ENCODE measurements at regions not wholly inside any gene's neighbourhood (a gene's known extent, or its start where the extent isn't known, plus 50 kb on each side); places are given as distances from the start of the nearest gene placed in this dataset.

GRCh38 chr14:71507681-71508080 lies 424.5 kb upstream of the RGS6 start:
- Histone ChIP-seq H3K36me3 (ENCODE audit: control insufficient read depth, insufficient read depth, low read length) (no peaks in the 10 kb centered on the region), H3K4me3 (ENCODE audit: low read depth, low read length) (no peak overlapping the region), H3K27me3 (ENCODE audit: control insufficient read depth, insufficient read depth, low read length) (no peaks in the 10 kb centered on the region), H3K9me3 (ENCODE audit: control insufficient read depth, insufficient read depth, low read length) (no peaks in the 10 kb centered on the region), H3K4me1 (ENCODE audit: control insufficient read depth, insufficient read depth, low read length) (peaks cover 7% of the 10 kb centered on the region), H3K9ac (ENCODE audit: low read depth, low read length) (no peak overlapping the region)

GRCh38 chr14:71508901-71509300 lies 423.3 kb upstream of the RGS6 start:
- Histone ChIP-seq H3K9ac (ENCODE audit: low read depth, low read length) (no peak overlapping the region), H3K36me3 (ENCODE audit: control insufficient read depth, insufficient read depth, low read length) (no peaks in the 10 kb centered on the region), H3K9me3 (ENCODE audit: control insufficient read depth, insufficient read depth, low read length) (no peaks in the 10 kb centered on the region), H3K4me1 (ENCODE audit: control insufficient read depth, insufficient read depth, low read length) (peaks cover 7% of the 10 kb centered on the region), H3K4me3 (ENCODE audit: low read depth, low read length) (no peak overlapping the region), H3K27me3 (ENCODE audit: control insufficient read depth, insufficient read depth, low read length) (no peaks in the 10 kb centered on the region)

GRCh38 chr14:71511152-71511551 lies 421.1 kb upstream of the RGS6 start:
- Histone ChIP-seq H3K4me1 (ENCODE audit: control insufficient read depth, insufficient read depth, low read length) (peaks cover 7% of the 10 kb centered on the region), H3K9ac (ENCODE audit: low read depth, low read length) (no peak overlapping the region), H3K4me3 (ENCODE audit: low read depth, low read length) (no peak overlapping the region), H3K36me3 (ENCODE audit: control insufficient read depth, insufficient read depth, low read length) (no peaks in the 10 kb centered on the region), H3K9me3 (ENCODE audit: control insufficient read depth, insufficient read depth, low read length) (no peaks in the 10 kb centered on the region), H3K27me3 (ENCODE audit: control insufficient read depth, insufficient read depth, low read length) (no peaks in the 10 kb centered on the region)

- H3K4me3 ChIP-seq (ENCODE audit: low read depth, low read length), result no peak overlapping the region
- no peaks in the 10 kb centered on the region for H3K36me3 ChIP-seq (ENCODE audit: control insufficient read depth, insufficient read depth, low read length)
- no peaks in the 10 kb centered on the region for H3K9me3 ChIP-seq (ENCODE audit: control insufficient read depth, insufficient read depth, low read length)
- peaks cover 7% of the 10 kb centered on the region for H3K4me1 ChIP-seq (ENCODE audit: control insufficient read depth, insufficient read depth, low read length)
- H3K27me3 ChIP-seq (ENCODE audit: control insufficient read depth, insufficient read depth, low read length), result no peaks in the 10 kb centered on the region
- H3K9ac ChIP-seq (ENCODE audit: low read depth, low read length), result no peak overlapping the region
These were observed 417.0 kb upstream of the RGS6 start for GRCh38 chr14:71514941-71515919.

- Histone ChIP-seq H3K36me3 (ENCODE audit: control insufficient read depth, insufficient read depth, low read length) (no peaks in the 10 kb centered on the region), H3K9me3 (ENCODE audit: control insufficient read depth, insufficient read depth, low read length) (no peaks in the 10 kb centered on the region), H3K9ac (ENCODE audit: low read depth, low read length) (no peak overlapping the region), H3K4me3 (ENCODE audit: low read depth, low read length) (no peak overlapping the region), H3K4me1 (ENCODE audit: control insufficient read depth, insufficient read depth, low read length) (no peaks in the 10 kb centered on the region), H3K27me3 (ENCODE audit: control insufficient read depth, insufficient read depth, low read length) (no peaks in the 10 kb centered on the region)
These were observed 410.7 kb upstream of the RGS6 start for GRCh38 chr14:71521238-71522135.

- no peak overlapping the region for H3K4me3 ChIP-seq (ENCODE audit: low read depth, low read length)
These were observed 408.5 kb upstream of the RGS6 start for GRCh38 chr14:71523630-71524319.

GRCh38 chr14:71524320-71524982 lies 407.8 kb upstream of the RGS6 start:
- no peak overlapping the region for H3K4me3 ChIP-seq (ENCODE audit: low read depth, low read length)
- H3K9ac ChIP-seq (ENCODE audit: low read depth, low read length), result no peak overlapping the region
- H3K4me1 ChIP-seq (ENCODE audit: control insufficient read depth, insufficient read depth, low read length), result no peaks in the 10 kb centered on the region
- H3K27me3 ChIP-seq (ENCODE audit: control insufficient read depth, insufficient read depth, low read length), result no peaks in the 10 kb centered on the region
- no peaks in the 10 kb centered on the region for H3K36me3 ChIP-seq (ENCODE audit: control insufficient read depth, insufficient read depth, low read length)
- H3K9me3 ChIP-seq (ENCODE audit: control insufficient read depth, insufficient read depth, low read length), result no peaks in the 10 kb centered on the region

More at GRCh38 chr14:71523630-71524319, 408.5 kb upstream of the RGS6 start:
- Histone ChIP-seq H3K27me3 (ENCODE audit: control insufficient read depth, insufficient read depth, low read length) (no peaks in the 10 kb centered on the region), H3K9ac (ENCODE audit: low read depth, low read length) (no peak overlapping the region), H3K36me3 (ENCODE audit: control insufficient read depth, insufficient read depth, low read length) (no peaks in the 10 kb centered on the region), H3K4me1 (ENCODE audit: control insufficient read depth, insufficient read depth, low read length) (no peaks in the 10 kb centered on the region), H3K9me3 (ENCODE audit: control insufficient read depth, insufficient read depth, low read length) (no peaks in the 10 kb centered on the region)

- no peaks in the 10 kb centered on the region for H3K4me1 ChIP-seq (ENCODE audit: control insufficient read depth, insufficient read depth, low read length)
- no peaks in the 10 kb centered on the region for H3K36me3 ChIP-seq (ENCODE audit: control insufficient read depth, insufficient read depth, low read length)
- no peak overlapping the region for H3K4me3 ChIP-seq (ENCODE audit: low read depth, low read length)
- no peaks in the 10 kb centered on the region for H3K27me3 ChIP-seq (ENCODE audit: control insufficient read depth, insufficient read depth, low read length)
- H3K9ac ChIP-seq (ENCODE audit: low read depth, low read length), result no peak overlapping the region
- H3K9me3 ChIP-seq (ENCODE audit: control insufficient read depth, insufficient read depth, low read length), result no peaks in the 10 kb centered on the region
These were observed 406.5 kb upstream of the RGS6 start for GRCh38 chr14:71525663-71526221.

GRCh38 chr14:71526388-71526787 lies 405.8 kb upstream of the RGS6 start:
- Histone ChIP-seq H3K9me3 (ENCODE audit: control insufficient read depth, insufficient read depth, low read length) (no peaks in the 10 kb centered on the region), H3K4me1 (ENCODE audit: control insufficient read depth, insufficient read depth, low read length) (no peaks in the 10 kb centered on the region), H3K36me3 (ENCODE audit: control insufficient read depth, insufficient read depth, low read length) (no peaks in the 10 kb centered on the region), H3K27me3 (ENCODE audit: control insufficient read depth, insufficient read depth, low read length) (no peaks in the 10 kb centered on the region), H3K9ac (ENCODE audit: low read depth, low read length) (no peak overlapping the region), H3K4me3 (ENCODE audit: low read depth, low read length) (no peak overlapping the region)

GRCh38 chr14:71527838-71528237 lies 404.4 kb upstream of the RGS6 start:
- no peaks in the 10 kb centered on the region for H3K27me3 ChIP-seq (ENCODE audit: control insufficient read depth, insufficient read depth, low read length)

GRCh38 chr14:71529848-71530247 lies 402.4 kb upstream of the RGS6 start:
- H3K9ac ChIP-seq (ENCODE audit: low read depth, low read length), result no peak overlapping the region
- H3K27me3 ChIP-seq (ENCODE audit: control insufficient read depth, insufficient read depth, low read length), result no peaks in the 10 kb centered on the region
- no peaks in the 10 kb centered on the region for H3K9me3 ChIP-seq (ENCODE audit: control insufficient read depth, insufficient read depth, low read length)
- no peak overlapping the region for H3K4me3 ChIP-seq (ENCODE audit: low read depth, low read length)
- H3K4me1 ChIP-seq (ENCODE audit: control insufficient read depth, insufficient read depth, low read length), result no peaks in the 10 kb centered on the region
- no peaks in the 10 kb centered on the region for H3K36me3 ChIP-seq (ENCODE audit: control insufficient read depth, insufficient read depth, low read length)

More at GRCh38 chr14:71527838-71528237, 404.4 kb upstream of the RGS6 start:
- H3K9ac ChIP-seq (ENCODE audit: low read depth, low read length), result no peak overlapping the region
- no peak overlapping the region for H3K4me3 ChIP-seq (ENCODE audit: low read depth, low read length)
- no peaks in the 10 kb centered on the region for H3K9me3 ChIP-seq (ENCODE audit: control insufficient read depth, insufficient read depth, low read length)
- no peaks in the 10 kb centered on the region for H3K36me3 ChIP-seq (ENCODE audit: control insufficient read depth, insufficient read depth, low read length)
- no peaks in the 10 kb centered on the region for H3K4me1 ChIP-seq (ENCODE audit: control insufficient read depth, insufficient read depth, low read length)
